Astrocyte of the cerebellum (primary cell): ENCODE measurements at regions not wholly inside any gene's neighbourhood (a gene's known extent, or its start where the extent isn't known, plus 50 kb on each side); places are given as distances from the start of the nearest gene placed in this dataset.

Experiments used
- DNase-seq: peaks from one replicate; pipeline ENCODE4 v3.0.0-alpha.2; 2011; ENCODE audit warnings: low read depth
- H3K4me3 ChIP-seq: 2 replicates; pipeline ENCODE4 v1.5.1; 2011; ENCODE audit warnings: mild to moderate bottlenecking, low read depth, low read length, moderate library complexity
- in situ Hi-C: cut with HindIII; loops from 2 replicates; pipeline ENCODE4 v1.10.0; 2017; ENCODE audit warnings: low sequenced_read_pairs
- TF ChIP-seq, protein P1 (sequence below): IDR thresholded peaks from 2 replicates; pipeline ENCODE4 v1.5.1; 2012; ENCODE audit warnings: low read length, low read depth, moderate library complexity, mild to moderate bottlenecking; ENCODE audit errors: missing control alignments

DNA sequence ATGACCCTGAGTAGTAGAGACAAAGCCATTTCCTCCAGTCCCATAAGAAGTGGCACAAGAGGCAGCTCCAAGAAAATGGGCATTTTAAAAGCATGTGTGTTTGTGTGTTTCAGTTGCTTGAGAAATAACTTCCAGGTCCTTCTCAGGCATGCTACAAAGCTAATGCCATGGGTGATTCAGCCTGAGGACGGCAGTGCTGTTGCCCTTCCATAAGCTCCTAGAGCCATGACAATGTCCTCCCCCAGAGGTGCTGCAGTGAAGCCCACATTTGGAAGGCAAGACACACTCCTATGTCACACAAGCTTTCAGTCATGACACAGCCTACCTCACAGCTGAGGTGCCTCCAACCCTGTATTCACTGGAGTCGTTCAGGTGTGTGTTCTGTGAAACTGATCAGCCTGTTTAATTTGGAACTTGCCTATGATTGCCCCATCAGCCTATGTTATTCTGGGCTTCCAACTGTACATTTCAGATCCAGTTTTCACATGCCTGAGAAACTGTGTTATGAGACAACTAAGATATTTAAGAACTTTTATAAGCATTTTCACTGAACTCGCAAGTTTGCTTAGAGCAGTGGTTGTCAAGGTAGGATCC lies 213.6 kb downstream of the FOXO1 start:
- in situ Hi-C loops: no loop called here
- H3K4me3 ChIP-seq: no peak overlapping the region
- DNase-seq: no peak
- TF ChIP-seq, protein P1, sequence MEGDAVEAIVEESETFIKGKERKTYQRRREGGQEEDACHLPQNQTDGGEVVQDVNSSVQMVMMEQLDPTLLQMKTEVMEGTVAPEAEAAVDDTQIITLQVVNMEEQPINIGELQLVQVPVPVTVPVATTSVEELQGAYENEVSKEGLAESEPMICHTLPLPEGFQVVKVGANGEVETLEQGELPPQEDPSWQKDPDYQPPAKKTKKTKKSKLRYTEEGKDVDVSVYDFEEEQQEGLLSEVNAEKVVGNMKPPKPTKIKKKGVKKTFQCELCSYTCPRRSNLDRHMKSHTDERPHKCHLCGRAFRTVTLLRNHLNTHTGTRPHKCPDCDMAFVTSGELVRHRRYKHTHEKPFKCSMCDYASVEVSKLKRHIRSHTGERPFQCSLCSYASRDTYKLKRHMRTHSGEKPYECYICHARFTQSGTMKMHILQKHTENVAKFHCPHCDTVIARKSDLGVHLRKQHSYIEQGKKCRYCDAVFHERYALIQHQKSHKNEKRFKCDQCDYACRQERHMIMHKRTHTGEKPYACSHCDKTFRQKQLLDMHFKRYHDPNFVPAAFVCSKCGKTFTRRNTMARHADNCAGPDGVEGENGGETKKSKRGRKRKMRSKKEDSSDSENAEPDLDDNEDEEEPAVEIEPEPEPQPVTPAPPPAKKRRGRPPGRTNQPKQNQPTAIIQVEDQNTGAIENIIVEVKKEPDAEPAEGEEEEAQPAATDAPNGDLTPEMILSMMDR: no peak

- DNase-seq: peak; percentile 19
- in situ Hi-C loops: no loop called here
- TF ChIP-seq, protein P1: no peak
- H3K4me3 ChIP-seq: no peak overlapping the region
These were observed 213.0 kb downstream of the FOXO1 start for GRCh38 chr13:40453351-40454021.

GRCh38 chr13:40456397-40456953 lies 210.0 kb downstream of the FOXO1 start:
- H3K4me3 ChIP-seq: no peak overlapping the region
- in situ Hi-C loops: no loop called here
- no peak for DNase-seq
- TF ChIP-seq, protein P1: no peak

DNA sequence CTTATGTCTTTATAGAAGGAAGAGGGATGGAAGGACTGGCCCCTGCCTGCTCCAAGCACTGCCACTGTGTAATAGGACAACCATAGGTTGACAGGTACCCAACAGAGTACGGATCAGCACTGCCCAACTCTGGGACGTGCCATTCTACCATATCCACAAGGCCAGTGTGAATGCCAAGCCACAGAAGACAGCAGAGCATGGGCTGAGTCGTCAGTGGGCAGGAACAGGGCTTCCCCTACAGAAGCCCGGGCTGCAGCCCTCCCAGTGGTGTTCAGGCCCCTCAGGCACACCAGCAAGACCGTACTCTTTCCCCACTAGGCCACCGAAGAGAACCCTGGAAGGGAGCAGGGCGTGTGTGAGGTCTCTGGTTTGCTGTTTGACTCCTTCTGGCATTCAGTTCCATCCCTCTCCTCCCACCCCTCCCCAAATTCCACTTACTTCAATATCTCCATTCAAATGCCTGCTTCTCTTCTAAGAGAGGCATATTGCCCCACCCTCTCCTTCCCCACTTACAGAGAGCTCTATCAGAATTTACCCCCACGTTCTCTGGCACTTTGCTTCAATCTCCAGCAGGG lies 209.4 kb downstream of the FOXO1 start:
- in situ Hi-C loops: no loop called here
- TF ChIP-seq, protein P1: no peak
- no peak overlapping the region for H3K4me3 ChIP-seq
- no peak for DNase-seq

DNA sequence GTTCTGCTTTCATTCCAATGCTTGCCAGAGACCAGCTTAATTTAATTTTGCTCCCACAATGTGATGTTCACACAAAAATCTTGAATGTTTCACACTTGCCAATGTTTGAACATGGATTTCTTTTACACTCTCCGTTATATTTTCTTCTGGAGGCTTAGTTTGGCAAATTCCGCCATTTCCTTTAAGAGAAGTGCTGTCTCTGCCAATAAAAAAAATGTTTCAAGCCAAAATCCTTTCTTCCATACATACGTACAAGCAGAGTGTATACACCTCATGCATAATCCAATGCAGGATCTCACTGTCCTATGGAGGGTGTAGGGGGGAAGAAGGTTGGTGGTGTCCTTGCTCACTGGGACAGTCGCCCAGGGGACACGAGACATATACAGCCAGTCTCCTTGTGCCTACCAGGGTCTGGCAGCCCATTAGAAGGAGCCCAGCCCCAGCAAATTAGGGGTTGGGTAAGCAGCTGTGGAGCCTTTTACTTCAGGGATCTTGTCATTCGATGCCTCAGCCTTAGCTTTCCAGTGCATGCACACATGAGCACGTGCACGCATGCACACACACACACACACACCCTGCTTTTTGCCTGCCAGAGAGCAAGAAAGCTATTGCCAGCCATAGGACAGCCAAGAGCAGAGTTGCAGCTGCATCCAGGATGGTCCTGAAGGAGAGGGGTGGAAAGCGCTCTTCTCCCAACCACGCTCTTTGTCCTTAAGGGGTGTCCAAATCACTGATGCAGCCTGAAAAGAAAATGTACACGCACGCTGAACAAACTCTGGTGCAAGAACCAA lies 208.3 kb downstream of the FOXO1 start:
- in situ Hi-C loops: no loop called here
- TF ChIP-seq, protein P1: no peak
- DNase-seq: no peak
- no peak overlapping the region for H3K4me3 ChIP-seq

- no peak overlapping the region for H3K4me3 ChIP-seq
- TF ChIP-seq, protein P1: no peak
- DNase-seq: no peak
- in situ Hi-C loops: no loop called here
These were observed 207.8 kb downstream of the FOXO1 start for GRCh38 chr13:40458720-40458990.
